ENCODE measurements at regions not wholly inside any gene's neighbourhood (a gene's known extent, or its start where the extent isn't known, plus 50 kb on each side); places are given as distances from the start of the nearest gene placed in this dataset.
"Not testable (repeated sequence)": the region's sequence is repeated elsewhere in the genome, so short reads cannot be mapped to it uniquely, and the experiment has no call there.

DNA sequence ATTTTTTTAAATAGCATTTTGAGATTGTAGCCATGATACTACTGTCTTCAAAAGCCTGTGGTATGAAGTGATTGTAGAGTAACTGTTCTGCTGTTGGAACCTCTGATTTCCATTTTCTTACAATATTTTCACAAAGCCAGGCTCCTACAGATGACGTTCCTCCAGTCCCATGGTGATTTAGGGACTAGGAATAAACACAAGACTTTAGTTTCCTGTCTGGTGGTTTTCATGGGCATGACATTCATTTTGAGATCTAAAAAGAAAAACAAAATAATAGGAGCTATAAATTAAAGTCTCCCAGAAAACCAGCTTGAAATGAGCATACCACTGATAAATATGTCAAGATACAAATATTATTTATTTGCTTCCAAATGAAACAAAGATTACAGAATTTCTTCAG lies 1223.5 kb upstream of the CELF4 start:
- no peak for DNase-seq

DNA sequence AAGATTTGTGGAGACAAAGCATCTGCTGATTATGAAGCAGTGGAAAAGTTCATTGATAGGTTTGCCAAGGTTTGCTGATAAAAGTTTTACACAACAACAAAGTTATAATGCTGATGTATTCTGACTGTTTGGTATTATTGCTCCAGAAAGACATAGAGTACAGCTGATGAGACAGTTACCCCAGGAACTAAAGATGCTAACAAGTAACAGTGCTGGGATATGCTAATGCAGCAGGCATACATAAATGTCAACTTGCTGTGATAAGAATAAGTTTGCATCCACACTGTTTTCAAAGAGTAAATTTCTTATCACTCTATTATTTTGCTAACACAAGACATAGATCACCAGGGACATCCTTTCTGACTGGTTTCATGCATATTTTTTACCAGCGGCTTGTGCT lies 1221.3 kb upstream of the CELF4 start:
- no peak for DNase-seq

DNA sequence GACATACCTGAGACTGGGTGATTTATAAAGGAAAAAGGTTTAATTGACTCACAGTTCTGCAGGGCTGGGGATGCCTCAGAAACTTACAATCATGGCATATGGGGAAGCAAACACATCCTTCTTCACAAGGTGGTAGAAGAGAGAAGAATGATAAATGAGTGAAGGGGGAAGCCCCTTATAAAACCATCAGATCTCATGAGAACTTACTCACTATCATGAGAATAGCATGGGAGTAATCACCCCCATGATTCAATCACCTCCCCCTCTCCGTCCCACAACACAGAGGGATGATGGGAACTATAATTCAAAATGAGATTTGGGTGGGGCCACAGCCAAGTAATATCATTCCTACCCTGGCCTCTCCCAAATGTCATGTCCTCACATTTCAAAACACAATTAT lies 1206.0 kb upstream of the CELF4 start:
- DNase-seq, result not testable (repeated sequence)

DNA sequence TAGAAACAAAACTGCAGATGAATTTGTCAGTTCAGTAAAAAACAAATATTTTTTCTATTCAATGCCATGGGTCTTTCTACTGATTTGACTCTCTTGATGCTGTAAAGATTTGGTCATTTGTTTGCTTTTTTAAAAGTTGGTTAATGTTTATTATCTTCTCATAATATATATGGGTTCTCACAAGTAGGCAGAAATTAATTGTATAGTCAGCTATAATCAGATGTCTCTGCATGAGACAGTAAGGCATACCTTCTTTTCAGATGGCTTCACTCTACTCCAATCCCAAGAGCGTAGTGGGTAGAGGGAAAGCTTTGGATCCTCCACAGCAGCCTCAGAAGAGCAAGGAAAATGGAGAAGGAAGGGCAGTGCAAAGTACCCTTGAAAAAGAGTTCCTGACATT lies 1202.9 kb upstream of the CELF4 start:
- DNase-seq, result no peak

DNA sequence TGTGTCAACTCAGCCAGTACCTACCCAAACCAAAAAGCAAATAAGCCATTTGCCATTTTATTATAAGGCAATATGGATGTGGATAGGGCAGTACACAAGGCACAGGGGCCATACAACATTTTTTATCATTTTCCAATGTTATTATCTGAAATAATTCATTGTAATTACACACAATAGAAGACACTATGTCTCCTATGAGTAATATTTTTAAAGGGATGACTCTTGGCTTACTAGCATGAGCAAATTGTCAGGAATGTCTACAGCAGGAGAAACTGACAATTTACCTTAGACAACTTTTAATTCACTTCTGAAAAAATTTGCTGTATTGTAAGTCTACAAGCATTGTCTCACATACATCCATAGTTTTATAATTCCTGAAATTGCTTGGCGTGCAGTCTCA lies 1193.9 kb upstream of the CELF4 start:
- no peak for DNase-seq

DNA sequence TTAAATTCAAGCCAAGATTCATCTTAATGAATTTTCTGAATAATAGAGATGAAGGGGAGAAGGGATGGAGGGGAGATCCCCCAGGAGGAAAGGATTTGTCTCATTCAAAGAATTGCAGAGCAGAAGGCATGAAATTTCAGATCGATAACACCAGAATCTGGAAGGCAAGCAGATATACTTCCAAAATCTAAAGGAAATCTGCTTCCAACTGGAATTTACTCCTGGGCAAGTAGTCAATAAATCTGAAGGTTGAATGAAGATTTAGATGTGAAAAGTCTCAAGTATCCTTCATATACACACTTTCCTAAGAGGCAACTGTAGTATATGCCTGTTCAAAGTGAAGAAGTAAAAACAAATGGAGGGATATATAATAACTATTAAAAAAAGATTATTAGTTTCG lies 1190.8 kb upstream of the CELF4 start:
- no peak for DNase-seq

DNA sequence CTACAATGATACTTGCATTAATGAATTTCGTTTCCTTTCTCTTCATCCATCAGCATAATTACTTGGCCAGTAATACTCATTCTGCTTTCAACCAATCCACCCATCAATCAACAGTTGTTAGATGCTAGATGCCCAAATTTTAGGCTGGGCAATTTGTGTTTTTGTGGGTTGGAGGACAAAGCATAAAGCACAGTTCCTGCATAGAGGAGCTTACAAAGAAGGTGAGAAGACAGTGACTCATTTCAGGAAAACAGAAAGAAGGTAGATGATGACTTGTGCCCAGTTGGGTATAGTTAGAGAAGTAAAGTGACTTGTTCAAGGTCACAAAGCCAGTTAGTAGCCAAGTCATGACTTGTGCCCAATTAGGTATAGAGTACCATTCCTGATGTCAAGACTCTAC lies 1186.8 kb upstream of the CELF4 start:
- no peak for DNase-seq

DNA sequence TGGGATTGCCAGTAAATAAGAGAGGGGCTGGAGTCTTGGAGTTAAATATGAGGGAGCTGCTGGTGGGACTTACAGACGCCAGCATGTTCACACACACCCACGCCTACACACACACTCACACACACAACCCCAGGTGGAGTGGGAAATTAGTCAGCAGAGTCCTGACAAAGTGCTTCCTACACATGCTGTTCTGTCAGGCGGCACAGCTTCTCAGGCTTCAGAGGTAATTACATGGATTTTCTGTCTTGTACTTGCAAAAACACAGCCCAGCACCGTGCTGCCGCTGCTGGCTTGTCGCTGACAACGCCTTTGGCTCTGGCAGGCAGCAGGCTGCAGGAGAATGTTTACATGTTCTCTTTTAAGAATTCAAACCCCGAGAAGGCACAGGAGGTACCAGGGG lies 1186.3 kb upstream of the CELF4 start:
- DNase-seq, result no peak

DNA sequence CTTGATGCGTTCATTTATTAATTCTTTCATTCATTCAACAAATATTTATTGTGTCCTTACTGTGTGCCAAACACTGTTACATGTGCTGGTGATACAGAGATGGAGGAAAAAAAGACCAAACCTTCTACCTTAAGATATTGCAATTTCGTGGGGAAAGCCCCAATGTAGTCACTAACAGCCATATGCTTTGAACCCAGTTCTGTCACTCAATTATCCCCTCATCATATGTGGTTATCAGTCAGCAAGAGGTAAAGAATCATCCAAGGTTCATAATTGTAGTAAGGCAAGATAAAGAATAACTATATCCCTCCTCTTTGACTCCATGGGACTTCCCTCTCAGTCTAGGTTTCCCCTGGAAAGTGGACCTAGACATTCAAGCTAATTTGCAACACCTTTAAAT lies 1185.6 kb upstream of the CELF4 start:
- no peak for DNase-seq

DNA sequence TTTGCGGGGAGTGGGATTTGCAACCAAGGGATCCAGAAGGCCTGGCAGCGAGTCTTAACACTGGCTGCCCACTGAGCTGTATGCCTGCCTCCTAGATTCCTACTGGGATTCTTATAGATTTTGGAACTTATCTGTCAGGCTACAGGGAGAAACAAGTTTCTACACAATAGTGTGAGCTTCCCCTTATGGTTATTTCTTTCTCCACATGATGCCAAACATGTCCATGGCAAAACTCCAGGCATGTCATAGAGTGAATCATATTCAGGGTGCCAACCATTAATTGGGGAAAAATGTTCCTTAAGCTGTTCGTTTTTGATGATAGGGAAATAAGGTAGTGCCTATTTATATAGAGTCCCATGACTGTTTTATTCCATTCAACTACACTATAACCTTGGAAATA lies 1185.2 kb upstream of the CELF4 start:
- DNase-seq, result no peak

DNA sequence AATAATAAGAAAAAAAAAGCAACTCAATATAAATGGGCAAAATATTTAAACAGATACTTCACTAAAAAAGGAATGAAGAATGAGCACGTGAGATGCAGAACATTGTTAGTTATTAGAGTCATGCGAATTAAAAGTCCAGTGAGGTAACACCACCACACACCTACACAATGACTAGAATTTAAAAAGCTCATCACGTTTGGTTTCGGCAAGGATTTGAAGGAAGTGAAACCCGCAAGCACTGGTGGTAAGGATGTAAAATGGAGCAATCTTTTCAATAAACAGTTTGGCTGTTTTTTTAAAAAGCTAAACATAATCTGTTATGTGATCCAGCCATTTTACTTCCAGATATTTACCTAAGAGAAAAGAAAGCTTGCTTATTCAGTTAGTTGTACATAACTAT lies 1181.6 kb upstream of the CELF4 start:
- DNase-seq, result no peak

DNA sequence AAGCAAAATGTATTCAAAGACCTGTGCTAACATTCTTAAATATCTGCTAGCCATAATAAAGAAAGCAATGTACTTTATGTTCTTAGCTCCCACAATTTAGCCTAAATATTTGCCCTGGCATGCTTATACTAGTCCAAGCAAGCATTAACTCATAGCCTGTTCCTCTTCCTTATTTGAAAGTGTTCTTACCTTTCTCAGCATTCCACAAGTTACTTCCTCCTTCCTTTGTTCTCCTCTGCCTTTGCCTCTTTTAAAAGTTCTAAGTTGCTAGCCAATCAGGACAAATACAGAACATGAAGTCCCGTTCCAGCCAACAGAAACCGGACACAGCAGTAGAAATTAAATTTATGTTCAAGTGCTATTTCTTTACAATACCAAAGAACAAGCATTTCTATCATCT lies 1154.6 kb upstream of the CELF4 start:
- DNase-seq, result not testable (repeated sequence)

DNA sequence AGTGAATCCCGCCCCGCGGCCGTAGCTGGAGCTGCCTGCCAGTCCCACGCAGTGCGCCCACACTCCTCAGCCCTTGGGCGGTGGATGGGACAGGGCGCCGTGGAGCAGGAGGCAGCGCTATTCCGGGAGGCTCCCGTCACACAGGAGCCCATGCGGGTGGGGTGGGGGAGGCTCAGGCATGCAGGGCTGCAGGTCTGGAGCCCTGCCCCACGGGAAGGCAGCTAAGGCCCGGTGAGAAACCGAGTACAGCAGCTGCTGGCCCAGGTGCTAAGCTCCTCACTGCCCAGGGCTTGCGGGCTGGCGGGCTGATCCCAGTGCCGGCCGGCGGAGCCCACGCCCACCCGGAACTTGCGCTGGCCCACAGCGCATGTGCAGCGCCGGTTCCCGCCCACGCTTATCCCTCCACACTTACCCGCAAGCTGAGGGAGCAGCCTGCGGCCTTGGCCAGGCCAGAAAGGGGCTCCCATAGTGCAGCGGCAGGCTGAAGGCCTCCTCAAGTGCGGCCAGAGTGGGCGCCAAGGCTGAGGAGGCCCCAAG lies 1152.8 kb upstream of the CELF4 start:
- no peak for DNase-seq

DNA sequence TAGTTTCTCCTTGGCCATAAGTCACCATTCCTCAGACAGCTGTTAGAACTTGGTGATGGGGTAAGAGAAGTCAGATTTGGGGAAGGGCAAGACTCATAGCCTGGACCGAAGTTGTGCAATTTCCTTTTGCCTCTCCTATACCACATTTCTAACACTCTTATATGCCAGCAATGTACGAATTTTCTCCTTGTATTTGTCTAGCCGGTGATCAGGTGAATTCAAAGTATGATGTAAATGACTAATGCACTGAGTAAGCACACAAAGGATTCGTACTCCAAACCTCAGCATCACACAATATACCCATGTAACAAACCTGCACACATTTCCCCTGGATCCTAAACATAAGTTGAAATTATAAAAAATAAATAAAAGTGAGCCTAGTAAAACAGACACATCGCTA lies 1143.5 kb upstream of the CELF4 start:
- DNase-seq, result no peak

DNA sequence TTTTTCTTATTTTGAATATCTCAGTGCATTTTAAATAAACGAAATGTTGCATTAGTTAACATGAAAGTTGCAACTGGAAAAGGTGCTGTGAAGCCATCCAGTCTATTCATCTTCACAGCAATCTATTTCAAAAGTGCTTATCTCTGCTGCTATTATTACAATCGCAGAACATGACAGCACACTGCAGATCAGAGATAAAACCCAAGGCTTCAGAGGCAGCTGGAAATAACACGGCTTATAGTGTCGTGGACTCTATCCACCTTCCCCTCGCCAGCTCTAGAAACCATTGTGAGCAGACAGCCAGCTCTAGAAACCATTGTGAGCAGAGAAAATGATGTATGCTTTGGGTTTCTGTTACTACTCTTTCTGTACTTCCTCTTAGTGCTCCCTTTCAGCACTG lies 1140.8 kb upstream of the CELF4 start:
- DNase-seq, result no peak

DNA sequence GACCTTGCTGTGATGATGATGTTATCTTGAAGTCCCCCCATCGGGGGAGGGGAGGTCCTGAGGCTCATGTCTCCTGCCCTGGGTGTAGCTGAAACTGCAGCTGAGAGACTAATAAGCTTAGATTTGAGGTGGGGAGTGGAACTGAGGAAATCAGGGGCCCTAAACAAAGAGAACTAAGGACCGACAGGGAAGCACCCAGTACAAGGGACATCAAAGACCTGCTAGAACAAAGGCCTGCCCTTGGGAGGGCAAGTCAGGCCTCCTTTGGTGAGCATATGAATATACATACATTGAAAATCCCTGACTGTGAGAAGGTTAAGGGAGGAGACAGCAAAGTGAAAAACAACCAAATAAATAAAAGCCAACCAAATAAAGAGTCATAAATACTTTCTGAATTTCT lies 1132.5 kb upstream of the CELF4 start:
- DNase-seq, result no peak

DNA sequence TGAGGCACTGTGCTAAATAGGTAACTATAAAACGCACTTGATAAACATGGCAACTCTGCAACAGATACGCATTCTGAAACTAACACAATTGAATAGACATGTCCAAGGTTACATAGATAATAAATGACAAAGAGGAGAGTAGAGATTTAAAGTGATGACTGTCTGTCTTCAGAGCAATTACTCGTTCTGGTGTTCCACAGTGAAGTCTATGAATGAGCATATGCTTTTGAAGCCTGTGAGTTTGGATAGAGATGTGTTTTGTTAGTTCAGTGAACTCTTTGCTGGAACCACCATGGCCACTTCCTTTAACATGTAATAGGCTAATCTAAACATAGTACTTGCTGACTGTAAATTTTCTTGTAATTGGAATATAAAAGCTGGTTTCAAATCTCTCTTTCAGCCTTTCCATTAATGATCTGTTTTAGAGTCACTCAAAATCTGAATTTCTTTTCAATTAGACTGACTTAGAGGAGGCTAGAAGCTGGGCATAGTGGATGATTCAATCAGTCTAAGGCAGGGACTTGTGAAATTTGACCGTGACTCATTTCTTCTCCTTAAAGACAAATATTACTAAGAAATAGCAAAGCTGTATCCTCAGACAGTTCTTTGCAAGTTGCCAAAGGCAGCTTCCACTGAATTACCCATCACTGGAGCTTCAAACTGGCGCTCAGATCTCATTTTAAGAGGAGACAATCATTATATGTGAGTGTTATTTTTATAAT lies 1130.1 kb upstream of the CELF4 start:
- no peak for DNase-seq

DNA sequence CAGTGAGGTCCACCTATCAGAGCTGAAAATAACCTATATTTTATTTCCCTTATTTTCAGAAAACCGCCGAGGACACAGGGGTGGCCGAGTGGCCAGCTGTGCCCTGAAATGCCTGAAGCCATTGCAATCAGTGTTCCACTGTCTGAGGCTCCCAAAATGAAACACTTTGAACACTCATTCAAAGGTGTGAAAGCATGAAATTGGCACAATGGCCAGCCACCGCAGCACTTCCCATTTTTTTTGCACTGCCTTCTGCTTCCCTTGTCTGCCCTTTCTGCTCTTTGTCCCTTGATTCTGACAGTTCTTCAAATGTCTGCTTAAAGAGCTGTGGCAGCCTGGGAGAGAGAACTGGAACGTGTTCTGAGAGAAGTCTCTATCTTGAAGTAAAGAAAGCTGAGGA lies 1127.5 kb upstream of the CELF4 start:
- no peak for DNase-seq

DNA sequence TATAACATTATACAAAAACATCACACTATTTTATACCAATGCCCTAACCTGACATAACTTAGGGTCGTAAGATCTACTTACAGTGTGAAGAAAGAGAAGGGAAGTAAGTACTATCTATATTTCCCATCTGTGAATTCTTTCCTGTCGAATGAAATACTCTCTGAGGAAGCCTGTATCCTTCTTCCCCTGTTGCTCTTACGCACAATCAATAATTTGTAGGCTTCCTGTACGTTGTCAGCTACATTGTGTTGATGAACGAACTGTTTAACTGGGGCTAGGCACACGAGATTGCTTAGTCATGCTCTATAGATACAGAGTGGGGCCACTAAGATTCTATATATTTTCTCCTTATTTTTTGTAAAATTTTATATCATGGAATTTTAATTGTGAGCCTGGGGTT lies 1125.0 kb upstream of the CELF4 start:
- DNase-seq, result no peak

DNA sequence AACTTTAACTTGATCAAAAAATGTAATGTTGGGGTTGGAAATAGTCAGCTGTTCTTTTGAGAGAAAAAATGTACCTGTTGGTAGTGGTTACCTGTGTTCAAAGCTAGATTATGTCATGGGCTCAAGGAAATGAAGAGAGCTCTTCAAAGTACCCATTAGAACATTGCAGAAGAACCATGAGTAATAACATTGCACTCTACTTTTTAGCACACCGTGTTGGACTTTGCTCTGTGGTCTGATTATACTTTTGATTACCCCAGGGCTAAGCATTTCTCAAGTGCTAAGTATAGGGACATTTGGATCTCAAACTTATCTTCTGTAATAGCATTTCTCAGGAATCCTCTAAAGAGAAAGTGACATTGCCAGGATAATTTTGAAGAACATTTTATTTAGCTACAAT lies 1122.8 kb upstream of the CELF4 start:
- DNase-seq, result no peak

DNA sequence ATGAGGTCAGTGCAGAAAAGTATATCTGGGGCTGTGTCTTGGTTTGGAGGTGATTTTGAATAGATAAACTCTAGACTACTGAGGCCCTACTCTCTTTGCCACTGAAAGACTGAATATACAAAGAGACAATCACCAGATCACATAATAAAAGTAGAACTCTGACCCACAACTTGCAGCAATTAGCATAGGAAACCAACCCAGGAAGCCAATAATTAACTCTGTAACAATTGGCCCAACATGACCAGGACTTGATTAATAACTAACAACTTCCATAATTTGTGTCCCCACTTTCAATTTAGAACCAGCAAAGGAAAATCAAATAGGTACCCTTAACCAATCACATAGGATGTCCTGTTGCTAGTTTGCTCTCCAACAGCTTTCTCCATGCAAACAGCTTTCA lies 1104.9 kb upstream of the CELF4 start:
- no peak for DNase-seq

DNA sequence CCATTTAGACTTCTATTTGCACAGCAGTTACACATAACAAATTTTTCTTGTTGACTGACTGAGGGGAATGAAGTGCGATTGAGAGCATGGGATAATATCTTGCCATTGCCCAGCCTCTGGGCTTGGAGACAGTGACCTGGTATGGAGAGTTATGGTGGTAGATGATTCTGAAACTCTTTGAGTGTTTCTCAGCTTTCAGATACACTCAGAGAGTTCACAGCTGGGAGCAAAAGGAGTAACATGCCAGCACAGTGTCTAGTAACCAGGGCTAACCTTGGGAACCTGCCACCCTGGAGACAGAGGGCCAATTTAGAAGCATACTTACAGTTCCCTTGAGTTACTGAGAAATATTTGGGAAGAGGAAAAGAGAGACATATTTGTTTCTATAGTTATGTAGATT lies 1099.3 kb upstream of the CELF4 start:
- no peak for DNase-seq

DNA sequence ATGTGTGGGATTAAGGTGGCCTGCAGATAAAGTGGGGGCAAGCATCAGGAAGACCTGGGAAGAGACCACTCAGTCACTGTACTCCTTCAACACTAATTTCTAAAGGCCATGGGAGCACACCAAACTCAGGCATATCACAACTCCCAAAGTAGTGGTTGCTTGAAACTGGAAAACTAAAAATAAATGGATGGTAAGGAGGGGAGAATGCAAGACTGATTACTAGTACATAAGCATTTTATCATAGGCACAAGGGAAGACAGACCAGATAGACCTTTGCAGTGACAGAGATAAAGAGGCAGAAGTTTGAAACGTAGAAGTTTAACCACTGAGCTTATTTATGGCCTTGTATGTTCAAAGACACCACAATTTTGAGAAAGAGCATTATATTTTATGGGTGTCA lies 1098.1 kb upstream of the CELF4 start:
- no peak for DNase-seq

DNA sequence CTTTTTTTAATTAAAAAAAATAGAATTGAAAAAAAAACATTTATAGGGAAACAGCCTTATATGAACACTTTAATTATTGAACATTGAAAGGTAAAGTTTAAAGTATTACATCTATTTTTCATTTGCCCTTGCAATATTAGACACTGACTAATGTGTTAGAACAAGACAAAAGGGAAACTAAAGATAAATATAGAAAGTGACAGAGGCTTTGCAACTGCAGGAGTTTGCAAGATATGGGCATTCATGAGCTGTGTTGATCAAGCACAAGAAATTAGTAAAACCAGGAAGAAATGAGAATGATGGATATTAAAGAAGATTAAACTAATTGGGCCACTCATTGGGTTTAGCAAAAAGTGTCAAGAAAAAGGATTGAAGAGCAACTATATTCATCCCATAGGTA lies 1097.7 kb upstream of the CELF4 start:
- no peak for DNase-seq

DNA sequence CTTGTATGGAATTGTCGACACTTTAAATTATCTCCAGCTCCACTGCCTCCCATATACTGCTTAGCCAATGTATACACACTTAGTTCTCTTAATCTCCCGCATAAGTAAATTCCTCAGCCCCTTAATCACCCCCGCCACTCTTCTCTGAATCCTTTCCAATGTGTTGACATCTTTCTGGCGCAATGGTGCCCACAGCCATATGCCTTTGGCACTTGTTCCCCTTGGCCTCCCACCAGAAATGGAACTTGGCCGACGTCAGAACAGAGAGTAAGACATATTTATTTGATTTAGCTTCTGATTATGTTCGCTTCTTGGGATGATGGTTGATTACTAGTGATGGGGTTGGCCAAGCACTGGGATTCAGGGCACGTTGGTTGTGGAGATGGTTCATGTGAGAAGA lies 1089.3 kb upstream of the CELF4 start:
- DNase-seq, result no peak

DNA sequence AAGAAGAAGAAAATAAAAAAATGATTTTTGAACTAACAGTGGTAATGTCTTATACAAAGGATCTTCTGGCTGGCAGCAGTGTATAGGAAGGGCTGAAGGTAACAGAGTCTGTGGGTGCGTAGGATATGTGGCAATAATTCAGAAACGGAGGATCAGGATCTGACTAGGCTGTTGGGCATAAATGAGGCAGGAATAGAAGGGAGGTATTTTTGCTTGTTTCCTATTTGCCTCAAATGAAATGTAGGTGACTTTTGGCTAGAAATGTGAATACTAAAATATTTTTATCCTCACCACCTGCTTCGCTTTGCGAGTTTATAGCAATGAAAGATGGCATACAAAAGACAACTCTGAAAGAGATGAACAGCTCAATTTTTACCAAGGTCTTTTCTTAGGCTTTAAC lies 1086.1 kb upstream of the CELF4 start:
- no peak for DNase-seq
